CD4-positive, alpha-beta T cell (primary cell): ENCODE measurements at regions not wholly inside any gene's neighbourhood (a gene's known extent, or its start where the extent isn't known, plus 50 kb on each side); places are given as distances from the start of the nearest gene placed in this dataset.

Source experiments
- ATAC-seq: fragments of 200-7000 bp; cut with Tn5 transposase; one replicate; pipeline ENCODE4 v1.10.0; 2022; ENCODE audit warnings: mild to moderate bottlenecking; ENCODE audit not compliant: poor library complexity
- CTCF ChIA-PET: fragments of 350-600 bp; sonication (Branson Sonifier 250); formaldehyde crosslinking; loops from one replicate; lab custom pipeline; 2021; ENCODE audit warnings: antibody characterized with exemption, inconsistent platforms; lab: Charles Lee
- POLR2A ChIA-PET: fragments of 350-600 bp; sonication (Branson Sonifier 250); formaldehyde crosslinking; loops from one replicate; lab custom pipeline; 2021; ENCODE audit warnings: antibody characterized with exemption, inconsistent platforms; lab: Charles Lee
- DNase-seq, 14 experiments: peaks; one replicate each; pipeline ENCODE4 v3.0.0-alpha.2; 2013 to 2020; ENCODE audit warnings: mixed read lengths in 2 of 14
- H3K27ac ChIP-seq, 2 donors: one replicate each; pipeline versions ENCODE4 v1.5.1 to v1.7.0; 2013; ENCODE audit warnings: low read length in 2 of 2, low read depth in 1 of 2, mild to moderate bottlenecking in 1 of 2
- H3K27me3 ChIP-seq, 2 experiments: 1 replicate in 1 of 2; 2 replicates in 1 of 2; pipeline versions ENCODE4 v1.6.1 to v1.7.0; 2013; ENCODE audit warnings: low read length in 2 of 2, control low read depth in 1 of 2, mild to moderate bottlenecking in 1 of 2, moderate library complexity in 1 of 2; ENCODE audit not compliant: insufficient read depth in 2 of 2, control insufficient read depth in 1 of 2
- H3K36me3 ChIP-seq: one replicate; pipeline ENCODE4 v1.6.1; 2013; ENCODE audit warnings: low read length, control low read depth; ENCODE audit not compliant: insufficient read depth
- H3K4me1 ChIP-seq: one replicate; pipeline ENCODE4 v1.6.1; 2013; ENCODE audit warnings: low read length, control low read depth; ENCODE audit not compliant: insufficient read depth
- H3K4me3 ChIP-seq: one replicate; pipeline ENCODE4 v1.5.1; 2013; ENCODE audit warnings: mild to moderate bottlenecking, low read length, moderate library complexity
- H3K9me3 ChIP-seq, 2 experiments: 1 replicate in 1 of 2; 2 replicates in 1 of 2; pipeline versions ENCODE4 v1.6.1 to v1.7.0; 2013; ENCODE audit warnings: low read length in 2 of 2, mild to moderate bottlenecking in 2 of 2, control low read depth in 1 of 2, moderate library complexity in 1 of 2; ENCODE audit not compliant: control insufficient read depth in 1 of 2, insufficient read depth in 1 of 2
- H3K27ac Mint-ChIP-seq: one replicate; pipeline ENCODE4 v1.8.0; 2020; ENCODE audit warnings: mixed read lengths
- H3K27me3 Mint-ChIP-seq: one replicate; pipeline ENCODE4 v1.8.0; 2021; ENCODE audit warnings: mixed read lengths
- H3K36me3 Mint-ChIP-seq: one replicate; pipeline ENCODE4 v1.8.0; 2021; ENCODE audit warnings: low read depth, mixed read lengths
- H3K4me1 Mint-ChIP-seq: one replicate; pipeline ENCODE4 v1.8.0; 2021; ENCODE audit warnings: low read depth, mixed read lengths
- H3K4me3 Mint-ChIP-seq: one replicate; pipeline ENCODE4 v1.8.0; 2020; ENCODE audit warnings: mild to moderate bottlenecking, mixed read lengths
- H3K9me3 Mint-ChIP-seq: one replicate; pipeline ENCODE4 v1.8.0; 2020; ENCODE audit warnings: mixed read lengths
- CTCF ChIP-seq: fragments of 200-600 bp; IDR thresholded peaks from one replicate; pipeline ENCODE4 v1.8.0; 2022; ENCODE audit warnings: antibody characterized with exemption, mild to moderate bottlenecking
- intact Hi-C, 2 experiments: fragments of 100-400 bp; cut with DNase I in 1 of 2; cut with micrococcal nuclease in 1 of 2; formaldehyde crosslinking; loops; one replicate each; pipeline versions ENCODE4 v1.15.1 to v1.9.0; 2023 to 2025; cut with DNase I, micrococcal nuclease

GRCh38 chr18:41449612-41450011 lies 505.4 kb upstream of the PIK3C3 start:
- POLR2A ChIA-PET, result no interaction called here
- H3K27ac Mint-ChIP-seq, result no peak overlapping the region

GRCh38 chr18:41444943-41445342 lies 510.1 kb upstream of the PIK3C3 start:
- no peaks in the 10 kb centered on the region for H3K27me3 Mint-ChIP-seq
- ChIA-PET CTCF (no interaction called here), POLR2A (no interaction called here)
- H3K27ac Mint-ChIP-seq, result no peak overlapping the region
- no peaks in the 10 kb centered on the region for H3K36me3 Mint-ChIP-seq
- Histone ChIP-seq H3K36me3 (no peaks in the 10 kb centered on the region), H3K9me3 (no peaks in the 10 kb centered on the region), H3K27me3 (no peaks in the 10 kb centered on the region), H3K4me3 (no peak overlapping the region), H3K4me1 (no peaks in the 10 kb centered on the region), H3K27ac (no peak overlapping the region)
- intact Hi-C loops, result no loop called here
- no peak for DNase-seq
- H3K4me1 Mint-ChIP-seq, result no peaks in the 10 kb centered on the region
- H3K4me3 Mint-ChIP-seq, result no peak overlapping the region
- H3K9me3 Mint-ChIP-seq, result peaks cover 9% of the 10 kb centered on the region
- no peak for TF ChIP-seq CTCF
- no peak for ATAC-seq

More at GRCh38 chr18:41449612-41450011, 505.4 kb upstream of the PIK3C3 start:
- H3K4me3 ChIP-seq, result no peak overlapping the region
- no peak for DNase-seq
- Mint-ChIP-seq H3K4me1 (no peaks in the 10 kb centered on the region), H3K4me3 (no peak overlapping the region), H3K27me3 (no peaks in the 10 kb centered on the region), H3K9me3 (peaks cover 5% of the 10 kb centered on the region), H3K36me3 (no peaks in the 10 kb centered on the region)
- no peak overlapping the region for H3K27ac ChIP-seq
- TF ChIP-seq CTCF, result no peak
- intact Hi-C loops, result no loop called here
- H3K27me3 ChIP-seq, result no peaks in the 10 kb centered on the region
- no peaks in the 10 kb centered on the region for H3K4me1 ChIP-seq
- no peaks in the 10 kb centered on the region for H3K9me3 ChIP-seq
- CTCF ChIA-PET, result no interaction called here
- no peaks in the 10 kb centered on the region for H3K36me3 ChIP-seq
- no peak for ATAC-seq

GRCh38 chr18:41436772-41437171 lies 518.3 kb upstream of the PIK3C3 start:
- peaks cover 0 to 4% of the 10 kb centered on the region in 2 experiments for H3K9me3 ChIP-seq
- peaks cover 15% of the 10 kb centered on the region for H3K9me3 Mint-ChIP-seq
- no peaks in the 10 kb centered on the region for H3K4me1 Mint-ChIP-seq
- ATAC-seq (no peak), DNase-seq (no peak)
- no peak overlapping the region for H3K4me3 ChIP-seq
- H3K36me3 ChIP-seq, result no peaks in the 10 kb centered on the region
- no peak overlapping the region for H3K4me3 Mint-ChIP-seq
- ChIA-PET POLR2A (no interaction called here), CTCF (no interaction called here)
- H3K27me3 Mint-ChIP-seq, result no peaks in the 10 kb centered on the region
- no peak overlapping the region for H3K27ac Mint-ChIP-seq
- no peak for TF ChIP-seq CTCF
- no peaks in the 10 kb centered on the region for H3K36me3 Mint-ChIP-seq
- H3K4me1 ChIP-seq, result no peaks in the 10 kb centered on the region
- H3K27me3 ChIP-seq, result no peaks in the 10 kb centered on the region
- intact Hi-C loops, result no loop called here
- H3K27ac ChIP-seq, result no peak overlapping the region
